NCI-H446 treated with DMSO at 0.1 percent for 48 hours (cell line): ENCODE measurements at regions not wholly inside any gene's neighbourhood (a gene's known extent, or its start where the extent isn't known, plus 50 kb on each side); places are given as distances from the start of the nearest gene placed in this dataset.

Experiments
- DNase-seq: peaks from one replicate; lab custom pipeline; 2025; lab: John Stamatoyannopoulos, UW

DNA sequence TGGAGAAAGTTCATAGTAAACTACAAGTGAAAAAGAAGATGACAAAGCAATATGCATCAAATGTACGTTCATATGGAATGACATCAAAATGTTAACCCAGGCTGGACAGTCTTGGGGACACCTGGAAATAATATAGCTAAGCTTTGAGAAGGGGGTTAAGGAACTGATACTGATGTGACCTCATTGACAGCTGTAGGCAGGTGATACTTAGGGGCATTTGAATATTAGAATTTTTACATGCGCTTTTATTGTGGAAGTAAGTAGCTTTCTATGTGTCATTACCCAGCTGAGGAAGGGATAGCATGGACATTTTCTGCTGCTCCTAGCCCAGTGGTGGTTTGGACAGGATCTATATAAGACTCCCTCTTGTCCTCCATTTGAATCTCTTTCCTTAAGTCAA is 299.7 kb downstream of the CWC27 start:
- DNase-seq: no peak

DNA sequence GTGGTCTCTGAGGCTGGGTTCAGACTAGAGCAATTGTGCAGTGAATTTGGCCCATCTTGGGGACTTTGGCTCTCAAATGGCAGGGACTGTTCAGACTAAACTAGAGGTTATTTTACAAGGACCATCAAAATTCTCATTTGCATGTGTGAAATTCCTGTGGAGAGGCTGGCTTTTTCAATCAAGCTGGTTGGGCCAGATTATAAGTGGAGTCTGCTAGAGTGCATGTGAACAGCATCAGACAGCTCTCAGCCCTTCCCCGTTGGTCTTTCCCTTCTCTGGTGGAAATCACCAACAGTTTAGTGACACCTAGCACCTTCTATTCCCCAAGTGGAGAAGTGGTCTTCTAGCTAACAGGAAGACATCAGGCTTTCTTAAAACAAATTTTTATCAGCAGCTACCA is 301.3 kb downstream of the CWC27 start:
- DNase-seq: no peak

DNA sequence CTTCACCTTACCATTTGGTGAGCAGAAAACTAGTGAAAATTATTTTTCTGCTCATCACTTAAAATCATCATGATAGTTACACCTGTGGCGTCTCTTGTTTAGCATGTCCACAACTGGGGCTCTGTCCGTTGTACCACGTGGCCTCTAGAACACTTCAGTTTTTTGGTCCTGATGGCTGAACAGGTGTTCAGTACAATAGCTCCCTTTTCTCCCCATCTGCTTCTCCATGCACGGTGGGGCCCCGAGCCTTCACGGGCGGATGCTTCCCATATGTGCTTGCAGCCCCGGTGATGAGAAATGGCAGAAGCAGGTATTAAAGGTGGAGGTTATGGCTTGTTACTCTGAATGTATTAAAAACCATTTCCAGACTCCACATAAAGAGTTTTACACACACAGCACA is 304.1 kb downstream of the CWC27 start:
- no peak for DNase-seq

DNA sequence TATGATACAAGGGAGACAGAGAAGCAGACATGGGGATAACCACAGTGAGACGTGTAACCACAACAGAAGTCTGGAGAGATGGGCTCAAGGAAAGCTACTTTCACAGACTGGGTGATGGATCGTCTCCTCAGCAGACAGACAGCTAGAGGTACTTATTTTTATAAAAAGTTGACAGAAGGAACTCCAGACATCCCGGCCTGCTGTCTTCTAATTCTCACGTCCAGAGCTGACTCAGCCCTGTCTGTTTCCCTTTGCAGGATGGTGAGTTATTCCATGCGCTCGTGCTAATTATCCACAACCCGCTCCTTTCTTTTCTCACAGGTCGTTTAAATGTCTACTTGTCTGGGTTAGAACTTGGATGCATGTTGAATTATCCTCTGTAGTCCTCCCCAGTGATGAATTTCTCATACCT is 304.5 kb downstream of the CWC27 start:
- no peak for DNase-seq

DNA sequence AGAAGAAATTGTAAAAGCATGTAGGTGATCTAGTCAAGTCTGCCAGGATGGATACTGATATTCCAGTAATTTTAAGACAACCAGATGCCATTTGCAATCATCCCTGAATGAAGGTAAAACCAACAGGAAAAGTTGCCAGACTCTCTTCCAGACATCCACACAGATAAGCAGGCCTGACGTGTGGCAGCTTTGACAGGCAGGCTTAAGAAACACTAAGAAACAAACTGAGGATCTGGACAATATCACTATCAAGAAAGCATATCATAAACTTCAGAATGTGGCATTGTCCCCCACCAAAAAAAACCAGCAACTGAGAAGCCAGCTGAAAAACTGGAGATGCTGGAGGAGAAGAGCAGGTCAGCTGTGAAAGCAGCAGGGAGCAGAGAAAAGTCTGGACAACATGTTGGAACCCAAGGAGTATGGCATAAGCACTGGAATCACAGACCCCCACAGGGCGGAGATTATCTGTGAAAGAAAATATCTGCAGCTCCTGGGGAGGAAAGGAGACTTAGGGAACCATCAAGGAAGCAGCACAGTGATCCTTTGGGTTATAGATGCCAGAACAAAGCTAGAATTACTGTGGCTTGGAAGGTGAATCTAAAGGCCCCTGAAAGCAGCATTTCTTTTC is 307.0 kb downstream of the CWC27 start:
- no peak for DNase-seq

DNA sequence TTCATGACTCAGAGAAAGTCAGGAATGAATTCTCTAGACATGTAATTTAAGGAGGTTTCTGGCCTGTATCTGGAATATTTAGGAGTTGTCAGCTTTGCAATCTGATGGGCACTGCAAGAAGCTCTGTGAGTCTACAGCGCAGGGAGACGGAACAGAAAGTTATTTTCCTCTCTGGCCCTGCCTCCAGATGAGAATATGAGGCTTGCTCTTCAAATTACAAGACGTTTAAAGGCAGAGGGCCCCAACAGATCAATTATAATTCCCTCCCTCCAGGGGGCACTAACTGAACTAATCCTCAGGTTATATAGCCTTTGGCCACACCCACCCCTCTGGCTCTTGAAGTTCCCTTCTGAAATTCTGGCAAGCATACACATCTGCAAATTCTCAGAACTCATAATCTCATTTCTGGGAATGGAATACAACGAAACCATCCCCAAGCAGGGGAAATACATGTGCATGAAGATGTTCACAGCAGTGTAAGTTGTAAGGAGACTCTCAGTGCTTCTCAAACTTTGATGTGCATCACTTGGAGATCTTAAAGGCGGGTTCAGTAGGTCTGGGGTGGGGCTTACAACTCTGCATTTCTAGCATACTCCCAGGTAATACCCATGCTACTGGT is 307.6 kb downstream of the CWC27 start:
- peak; percentile 15 for DNase-seq

DNA sequence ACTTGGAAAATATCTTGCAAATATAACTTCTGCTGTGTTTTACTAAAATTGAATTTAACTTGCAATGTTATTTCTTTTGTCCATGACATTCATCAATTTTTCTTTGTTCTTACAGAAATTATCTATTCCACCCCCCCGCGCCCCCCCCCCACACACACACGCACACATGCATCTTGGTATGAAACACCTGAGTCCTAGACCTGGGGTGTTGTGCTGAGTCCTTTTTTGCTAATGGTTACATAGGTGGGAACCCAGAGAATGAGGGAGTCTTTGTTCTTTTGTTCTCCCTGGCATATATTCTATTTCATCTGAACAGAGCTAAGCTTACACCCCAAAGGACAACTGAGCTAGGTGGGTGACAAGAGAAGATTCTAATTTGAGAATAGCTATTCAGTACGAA is 308.9 kb downstream of the CWC27 start:
- no peak for DNase-seq

DNA sequence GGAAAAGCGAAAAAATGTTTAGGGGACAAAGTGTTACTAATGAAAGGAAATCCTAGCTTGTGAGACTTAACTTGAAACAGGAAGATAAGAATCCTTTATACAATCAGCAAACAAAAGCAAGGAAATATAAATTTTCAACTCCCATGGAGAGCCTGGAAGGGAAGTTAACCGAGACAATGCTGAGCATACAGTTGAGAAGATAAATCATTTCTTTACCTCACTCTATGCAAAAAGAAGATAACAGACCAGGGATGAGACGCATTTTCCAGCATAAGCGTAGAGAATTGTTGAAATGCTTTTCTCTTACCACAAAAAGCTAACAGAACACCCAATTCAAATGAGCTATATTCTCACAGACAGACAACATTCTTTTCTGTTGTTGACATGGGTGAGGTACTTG is 309.6 kb downstream of the CWC27 start:
- no peak for DNase-seq

DNA sequence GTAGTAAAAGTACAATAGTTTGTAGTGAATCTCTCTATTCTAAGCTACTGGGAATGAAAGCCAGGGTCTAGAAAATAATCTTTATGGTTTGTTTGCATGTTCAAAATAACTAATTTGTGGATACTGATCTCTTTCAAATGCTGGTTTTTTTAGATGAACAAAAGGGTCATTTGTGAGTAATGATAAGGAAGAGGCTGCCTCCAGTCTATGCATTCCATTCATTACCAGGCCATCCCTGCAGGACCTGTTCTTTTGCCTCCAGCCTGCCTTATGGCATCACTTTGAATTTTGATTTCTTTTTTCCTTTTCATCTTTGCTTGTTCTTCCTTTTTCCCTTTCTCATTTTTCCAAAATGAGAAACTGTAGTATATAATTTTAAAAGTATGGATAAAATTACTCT is 312.3 kb downstream of the CWC27 start:
- DNase-seq: no peak

DNA sequence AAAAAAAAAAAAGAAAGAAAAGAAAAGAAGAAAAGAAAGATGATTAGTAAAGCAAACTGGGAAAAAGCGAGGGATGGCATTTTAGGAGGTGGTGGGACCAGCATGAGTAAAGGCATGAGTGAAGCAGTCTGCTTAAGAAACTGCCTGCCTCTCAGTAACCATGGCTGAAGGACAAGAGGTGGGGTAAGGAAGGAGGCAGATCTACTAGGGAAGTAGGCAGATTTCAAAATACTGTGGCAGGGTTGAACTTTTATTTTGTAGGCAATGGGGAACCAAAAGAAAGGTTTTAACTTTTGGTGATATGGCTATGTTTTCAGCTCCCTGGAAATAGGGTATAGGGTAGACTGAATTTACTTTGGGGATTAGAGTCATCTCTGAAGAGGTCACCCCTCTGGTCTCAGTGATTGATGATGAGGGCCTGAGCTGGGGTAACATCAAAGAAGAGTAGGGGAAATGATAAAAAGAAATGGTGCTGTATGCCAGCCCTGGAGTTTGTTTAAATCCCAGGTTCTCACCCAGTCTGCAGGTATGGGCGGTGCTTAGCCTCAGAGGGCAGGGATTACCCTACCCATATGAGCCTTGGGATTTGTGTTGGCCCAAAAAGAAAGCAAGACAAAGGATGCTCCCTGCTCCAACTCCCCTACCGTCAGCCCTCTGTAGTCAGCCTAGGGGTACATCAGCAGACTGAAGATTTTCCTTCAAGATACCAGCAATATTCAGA is 316.2 kb downstream of the CWC27 start:
- no peak for DNase-seq

DNA sequence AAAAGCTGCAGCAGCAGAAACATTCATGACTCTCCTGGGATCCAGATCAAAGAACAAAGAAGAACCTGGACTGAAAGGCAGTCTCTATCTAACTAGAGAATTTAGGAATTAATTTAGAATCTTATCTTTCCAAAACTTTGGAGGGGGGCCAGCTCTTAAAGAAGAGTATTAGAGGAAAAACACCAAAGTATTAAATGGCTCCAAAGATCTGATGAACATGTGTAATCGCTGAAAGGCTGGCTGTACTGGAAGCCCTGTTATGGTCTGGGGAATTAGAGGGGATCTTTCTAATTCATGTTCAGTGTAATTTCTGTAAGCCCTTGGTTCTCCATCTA is 316.8 kb downstream of the CWC27 start:
- no peak for DNase-seq

DNA sequence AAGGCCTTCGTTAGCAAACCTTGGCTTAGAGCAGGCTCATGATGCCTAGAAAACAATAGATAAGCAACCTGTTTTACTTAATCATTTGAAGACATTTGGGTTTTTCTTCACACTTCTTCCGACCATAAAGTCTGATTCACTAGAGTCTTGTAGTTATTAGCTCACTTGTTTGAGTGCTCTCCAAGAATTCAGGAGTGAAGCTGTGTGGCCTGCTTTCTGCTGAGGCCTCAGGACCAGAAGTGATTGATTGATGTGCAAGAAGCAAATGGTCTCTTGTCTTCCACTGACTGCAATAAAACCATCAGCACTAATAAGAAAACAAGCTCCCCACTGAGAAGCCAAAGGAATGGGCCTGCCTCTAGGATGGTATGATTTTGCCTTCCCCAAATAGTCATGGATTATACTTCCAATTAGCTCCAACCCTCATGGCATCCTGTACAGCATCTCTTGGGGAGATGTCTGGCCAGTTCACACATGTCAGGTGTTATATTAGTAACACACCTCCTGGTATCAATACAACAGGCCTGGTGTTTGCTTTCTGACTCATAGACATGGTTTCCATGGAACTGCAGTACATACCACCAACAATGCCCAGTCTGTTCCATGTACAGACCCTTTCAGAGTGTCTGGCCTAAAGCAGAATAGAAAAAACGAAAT is 317.6 kb downstream of the CWC27 start:
- no peak for DNase-seq

DNA sequence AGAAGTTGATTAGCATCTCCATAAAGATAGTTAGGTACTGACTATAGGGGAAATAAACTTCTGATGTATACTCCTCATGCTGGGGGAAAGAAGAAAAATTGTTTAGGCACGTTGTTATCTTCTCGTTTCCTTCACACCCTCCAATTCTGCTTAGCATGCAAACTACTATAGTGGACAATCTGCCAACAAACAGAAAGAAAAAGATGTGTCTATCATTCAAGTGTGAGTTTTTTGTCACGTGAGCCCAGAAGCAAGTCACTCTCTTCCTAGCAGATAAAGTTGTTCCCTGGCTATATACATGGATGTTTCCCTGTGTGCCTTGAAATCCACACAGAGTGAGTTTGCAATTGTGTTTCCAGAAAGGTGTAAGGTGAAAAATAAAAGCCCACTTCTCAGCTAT is 318.4 kb downstream of the CWC27 start:
- DNase-seq: no peak

DNA sequence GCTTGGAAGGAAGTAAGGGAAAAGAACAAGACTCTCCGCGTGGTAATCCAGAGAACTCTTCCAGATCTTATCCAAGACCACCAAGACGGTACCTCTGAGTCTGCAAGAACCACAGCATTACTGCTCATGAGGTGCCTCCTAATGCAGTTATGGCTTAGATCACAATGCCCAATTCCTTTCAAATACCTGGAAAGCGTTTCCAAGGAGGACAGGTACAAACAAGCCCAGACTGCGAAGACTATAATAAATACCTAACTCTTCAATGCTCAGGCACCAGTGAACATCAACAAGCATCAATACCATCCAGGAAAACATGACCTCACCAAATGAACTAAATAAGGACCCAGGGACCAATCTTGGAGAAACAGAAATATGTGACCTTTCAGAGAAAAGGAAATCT is 325.5 kb downstream of the CWC27 start:
- DNase-seq: no peak

DNA sequence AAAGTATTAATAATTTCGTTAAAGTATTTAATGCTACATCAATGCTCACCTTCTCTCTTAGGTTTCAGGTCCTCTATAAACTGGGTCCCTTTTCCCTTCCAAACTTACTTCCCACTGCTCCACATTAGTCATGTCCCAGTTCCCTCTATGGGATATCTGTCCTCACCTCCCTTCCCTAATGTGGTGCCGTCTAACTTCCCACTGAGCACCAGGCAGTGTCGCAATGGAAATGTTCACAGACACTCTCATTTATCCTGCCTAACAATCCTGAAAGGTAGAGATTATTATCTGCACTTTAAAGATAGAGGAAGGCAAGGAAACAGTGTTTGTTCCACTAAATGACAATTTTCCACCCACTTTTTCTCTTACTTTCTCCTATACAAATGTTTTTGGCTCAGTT is 329.7 kb downstream of the CWC27 start:
- no peak for DNase-seq
